Right ventricle myocardium superior (tissue), 1 donor: ENCODE measurements at regions not wholly inside any gene's neighbourhood (a gene's known extent, or its start where the extent isn't known, plus 50 kb on each side); places are given as distances from the start of the nearest gene placed in this dataset.
"Not testable (repeated sequence)": the region's sequence is repeated elsewhere in the genome, so short reads cannot be mapped to it uniquely, and the experiment has no call there.

Source experiments
- ATAC-seq: fragments of 200-7000 bp; cut with Tn5 transposase; one replicate; pipeline ENCODE4 v1.9.1; 2020; ENCODE audit warnings: mild to moderate bottlenecking; ENCODE audit not compliant: poor library complexity
- DNase-seq: peaks from one replicate; pipeline ENCODE4 v3.0.0-alpha.2; 2020
- intact Hi-C: fragments of 100-400 bp; cut with DNase I; formaldehyde crosslinking; loops from one replicate; pipeline ENCODE4 v1.11.2; 2022
- donor health status: DM: no; HTN: yes; CAD: no; lungs with severe emphysema.

- intact Hi-C loops = no loop called here
- DNase-seq = no peak
- ATAC-seq = no peak
Measured at GRCh38 chr6:99789767-99790166, 183.1 kb downstream of the PRDM13 start.

- DNase-seq (no peak), ATAC-seq (no peak)
- intact Hi-C loops = no loop called here
Measured at GRCh38 chr6:99790679-99791078, 184.0 kb downstream of the PRDM13 start.

- intact Hi-C loops = no loop called here
- no peak for DNase-seq
- ATAC-seq = no peak
Measured at GRCh38 chr6:99801805-99802204, 192.2 kb downstream of the MCHR2 start.

GRCh38 chr6:99802396-99803031 lies 191.5 kb downstream of the MCHR2 start:
- DNase-seq (no peak), ATAC-seq (no peak)
- intact Hi-C loops = no loop called here

- no peak for ATAC-seq
- intact Hi-C loops = no loop called here
- DNase-seq = no peak
Measured at GRCh38 chr6:99808992-99809391, 185.0 kb downstream of the MCHR2 start.

- ATAC-seq (no peak), DNase-seq (no peak)
- intact Hi-C loops = no loop called here
Measured at GRCh38 chr6:99810295-99810694, 183.7 kb downstream of the MCHR2 start.

GRCh38 chr6:99810942-99811620 lies 182.9 kb downstream of the MCHR2 start:
- DNase-seq (no peak), ATAC-seq (no peak)
- intact Hi-C loops = no loop called here

- no peak for DNase-seq
- ATAC-seq = no peak
- intact Hi-C loops = no loop called here
Measured at GRCh38 chr6:99811636-99812035, 182.4 kb downstream of the MCHR2 start.

- ATAC-seq (no peak), DNase-seq (no peak)
- intact Hi-C loops = no loop called here
Measured at GRCh38 chr6:99813565-99813964, 180.5 kb downstream of the MCHR2 start.

- intact Hi-C loops = no loop called here
- no peak for ATAC-seq
- DNase-seq = no peak
Measured at GRCh38 chr6:99814230-99814928, 179.6 kb downstream of the MCHR2 start.

- intact Hi-C loops = no loop called here
- DNase-seq (no peak), ATAC-seq (no peak)
Measured at GRCh38 chr6:99816795-99817194, 177.2 kb downstream of the MCHR2 start.

GRCh38 chr6:99818161-99818560 lies 175.9 kb downstream of the MCHR2 start:
- DNase-seq = no peak
- intact Hi-C loops = no loop called here
- no peak for ATAC-seq

- intact Hi-C loops = no loop called here
- no peak for ATAC-seq
- no peak for DNase-seq
Measured at GRCh38 chr6:99819853-99820252, 174.2 kb downstream of the MCHR2 start.

GRCh38 chr6:99821164-99821563 lies 172.9 kb downstream of the MCHR2 start:
- ATAC-seq (no peak), DNase-seq (no peak)
- intact Hi-C loops = no loop called here

GRCh38 chr6:99822741-99823512 lies 171.1 kb downstream of the MCHR2 start:
- DNase-seq (no peak), ATAC-seq (peak; percentile 52)
- intact Hi-C loops = no loop called here

GRCh38 chr6:99823513-99824235 lies 170.3 kb downstream of the MCHR2 start:
- intact Hi-C loops, ATAC-seq, DNase-seq: not testable (repeated sequence)

- intact Hi-C loops = no loop called here
- DNase-seq (no peak), ATAC-seq (no peak)
Measured at GRCh38 chr6:99833034-99833433, 161.0 kb downstream of the MCHR2 start.

GRCh38 chr6:99836471-99836870 lies 157.6 kb downstream of the MCHR2 start:
- DNase-seq (no peak), ATAC-seq (no peak)
- intact Hi-C loops = no loop called here

GRCh38 chr6:99838607-99839006 lies 155.4 kb downstream of the MCHR2 start:
- DNase-seq (no peak), ATAC-seq (no peak)
- intact Hi-C loops = no loop called here
